H1 (cell line): ENCODE measurements at regions not wholly inside any gene's neighbourhood (a gene's known extent, or its start where the extent isn't known, plus 50 kb on each side); places are given as distances from the start of the nearest gene placed in this dataset.

Source experiments
- CTCF ChIA-PET: fragments of 300-600 bp; sonication (Branson Sonifier 250); formaldehyde crosslinking; loops from one replicate; lab custom pipeline; 2021; ENCODE audit not compliant: partially characterized antibody; lab: Charles Lee
- POLR2A ChIA-PET: fragments of 300-600 bp; sonication (Branson Sonifier 250); formaldehyde crosslinking; loops from one replicate; lab custom pipeline; 2021; ENCODE audit warnings: inconsistent platforms; ENCODE audit not compliant: partially characterized antibody; lab: Charles Lee
- DNase-seq, 2 experiments: peaks; one replicate each; pipeline versions ENCODE4 v3.0.0 to v3.0.0-alpha.2; 2010 to 2022; ENCODE audit warnings: low spot score in 2 of 2, low read depth in 1 of 2, mixed read lengths in 1 of 2
- FAIRE-seq: peaks from 2 replicates; lab custom pipeline; 2011; peaks lifted over from hg19 to GRCh38; lab: Jason Lieb, UNC
- H2AFZ ChIP-seq: 2 replicates; pipeline ENCODE4 v1.8.1; 2012; ENCODE audit warnings: low read length, inconsistent platforms
- H2AK5ac ChIP-seq: 2 replicates; pipeline ENCODE4 v1.6.1; 2013; ENCODE audit warnings: low read depth, low read length
- H2BK120ac ChIP-seq: replicated peaks from 2 replicates; pipeline ENCODE3; 2013; ENCODE audit warnings: low read depth, low read length, inconsistent platforms
- H2BK12ac ChIP-seq: 2 replicates; pipeline ENCODE4 v1.6.1; 2013; ENCODE audit warnings: low read depth, low read length
- H2BK15ac ChIP-seq: 2 replicates; pipeline ENCODE4 v1.6.1; 2013; ENCODE audit warnings: low read length
- H2BK20ac ChIP-seq: 2 replicates; pipeline ENCODE4 v1.6.1; 2013; ENCODE audit warnings: low read length
- H2BK5ac ChIP-seq: 2 replicates; pipeline ENCODE4 v1.6.1; 2013; ENCODE audit warnings: low read depth, low read length
- H3K14ac ChIP-seq: 2 replicates; pipeline ENCODE4 v1.6.1; 2013; ENCODE audit warnings: inconsistent platforms; ENCODE audit not compliant: insufficient read length
- H3K18ac ChIP-seq: 2 replicates; pipeline ENCODE4 v1.6.1; 2013; ENCODE audit warnings: low read length; ENCODE audit errors: extremely low read depth
- H3K23ac ChIP-seq: 2 replicates; pipeline ENCODE4 v1.6.1; 2013; ENCODE audit warnings: inconsistent platforms; ENCODE audit not compliant: insufficient read length
- H3K23me2 ChIP-seq: 2 replicates; pipeline ENCODE4 v1.6.1; 2013; ENCODE audit warnings: low read depth, low read length
- H3K27ac ChIP-seq: 2 replicates; pipeline ENCODE4 v1.6.1; 2011; ENCODE audit warnings: low read depth, low read length, inconsistent platforms
- H3K27me3 ChIP-seq, 4 experiments: replicated peaks in 1 of 4; 1 replicate in 1 of 4; 2 replicates in 3 of 4; pipeline versions ENCODE4 v1.6.1 to v1.8.1; 2011 to 2013; ENCODE audit warnings: low read length in 3 of 4, mild to moderate bottlenecking in 3 of 4, inconsistent platforms in 2 of 4, mixed read lengths in 2 of 4, moderate library complexity in 1 of 4; ENCODE audit not compliant: control insufficient read depth in 3 of 4, insufficient read depth in 3 of 4; ENCODE audit errors: extremely low read depth in 1 of 4
- H3K36me3 ChIP-seq, 4 experiments: 2 replicates each; pipeline versions ENCODE4 v1.6.1 to v1.8.1; 2011 to 2013; ENCODE audit warnings: mild to moderate bottlenecking in 4 of 4, low read length in 3 of 4, moderate library complexity in 2 of 4, control low read depth in 1 of 4, inconsistent platforms in 1 of 4; ENCODE audit not compliant: insufficient read depth in 4 of 4, control insufficient read depth in 2 of 4
- H3K4ac ChIP-seq: replicated peaks from 2 replicates; pipeline ENCODE3; 2013; ENCODE audit warnings: low read length, low read depth, mixed read lengths, inconsistent platforms; ENCODE audit not compliant: insufficient read length
- H3K4me1 ChIP-seq, 4 experiments: replicated peaks in 1 of 4; 1 replicate in 1 of 4; 2 replicates in 3 of 4; pipeline versions ENCODE4 v1.6.1 to v1.8.1; 2011 to 2013; ENCODE audit warnings: low read length in 3 of 4, inconsistent platforms in 2 of 4, mixed read lengths in 1 of 4; ENCODE audit not compliant: insufficient read depth in 4 of 4, control insufficient read depth in 3 of 4
- H3K4me2 ChIP-seq, 2 experiments: 2 replicates each; pipeline versions ENCODE4 v1.6.1 to v1.8.1; 2011 to 2013; ENCODE audit warnings: low read depth in 2 of 2, low read length in 2 of 2, control low read depth in 1 of 2, inconsistent platforms in 1 of 2, mild to moderate bottlenecking in 1 of 2; ENCODE audit not compliant: insufficient read depth in 1 of 2
- H3K4me3 ChIP-seq, 4 experiments: fragments of 200-600, 300-600 bp in 1 of 4; sonication (generic), shearing (Covaris generic), sonication (Bioruptor Twin) in 1 of 4; 2 replicates each; pipeline versions ENCODE4 v1.5.1 to v1.8.1; 2011 to 2016; ENCODE audit warnings: low read length in 4 of 4, low read depth in 3 of 4, control low read depth in 2 of 4, inconsistent platforms in 2 of 4, mild to moderate bottlenecking in 2 of 4, mixed read lengths in 1 of 4, moderate library complexity in 1 of 4; ENCODE audit not compliant: insufficient read depth in 2 of 4; ENCODE audit errors: extremely low read depth in 1 of 4
- H3K56ac ChIP-seq: replicated peaks from 2 replicates; pipeline ENCODE3; 2013; ENCODE audit warnings: low read depth, mild to moderate bottlenecking, mixed read lengths, low read length, inconsistent platforms; ENCODE audit not compliant: insufficient read length
- H3K79me1 ChIP-seq: 2 replicates; pipeline ENCODE4 v1.6.1; 2013; ENCODE audit warnings: low read depth, low read length, control low read depth
- H3K79me2 ChIP-seq, 2 experiments: 2 replicates each; pipeline versions ENCODE4 v1.6.1 to v1.8.1; 2012 to 2013; ENCODE audit warnings: low read length in 2 of 2, mild to moderate bottlenecking in 2 of 2, inconsistent platforms in 1 of 2; ENCODE audit not compliant: insufficient read depth in 2 of 2, control insufficient read depth in 1 of 2
- H3K9ac ChIP-seq, 4 experiments: replicated peaks in 1 of 4; 1 replicate in 1 of 4; 2 replicates in 3 of 4; pipeline versions ENCODE4 v1.6.1 to v1.8.1; 2011 to 2013; ENCODE audit warnings: low read depth in 3 of 4, low read length in 3 of 4, control low read depth in 2 of 4, mild to moderate bottlenecking in 2 of 4, moderate library complexity in 2 of 4, inconsistent platforms in 1 of 4; ENCODE audit errors: extremely low read depth in 1 of 4
- H3K9me3 ChIP-seq, 2 experiments: 2 replicates each; pipeline versions ENCODE4 v1.6.1 to v1.8.1; 2012 to 2013; ENCODE audit warnings: mild to moderate bottlenecking in 2 of 2, moderate library complexity in 2 of 2, control low read depth in 1 of 2, inconsistent platforms in 1 of 2, low read depth in 1 of 2, low read length in 1 of 2, mixed read lengths in 1 of 2; ENCODE audit not compliant: insufficient read depth in 2 of 2
- H4K20me1 ChIP-seq, 2 experiments: replicated peaks in 1 of 2; 2 replicates each; pipeline versions ENCODE3 to v1.8.1; 2011 to 2013; ENCODE audit warnings: inconsistent platforms in 2 of 2, low read length in 2 of 2, mild to moderate bottlenecking in 1 of 2; ENCODE audit not compliant: insufficient read depth in 2 of 2, control insufficient read depth in 1 of 2
- H4K5ac ChIP-seq: 2 replicates; pipeline ENCODE4 v1.6.1; 2013; ENCODE audit warnings: low read length, low read depth, mixed read lengths, inconsistent platforms; ENCODE audit not compliant: insufficient read length
- H4K8ac ChIP-seq: 2 replicates; pipeline ENCODE4 v1.8.0; 2013; ENCODE audit warnings: mild to moderate bottlenecking, moderate library complexity, low read length, inconsistent platforms; ENCODE audit not compliant: insufficient read depth; ENCODE audit errors: extremely low read depth
- H4K91ac ChIP-seq: replicated peaks from 2 replicates; pipeline ENCODE3; 2013; ENCODE audit warnings: low read length, mixed read lengths, inconsistent platforms; ENCODE audit not compliant: insufficient read length
- BCL11A ChIP-seq, 2 experiments: IDR thresholded peaks; one replicate each; pipeline ENCODE4 v1.6.1; 2011; ENCODE audit warnings: low read depth in 2 of 2, low read length in 2 of 2, mild to moderate bottlenecking in 2 of 2
- BRCA1 ChIP-seq: IDR thresholded peaks from 2 replicates; pipeline ENCODE4 v1.6.1; 2012; ENCODE audit warnings: low read depth, low read length, improper control_type of control experiment
- CEBPB ChIP-seq: IDR thresholded peaks from 2 replicates; pipeline ENCODE4 v1.6.1; 2012; ENCODE audit warnings: low read depth, low read length
- CTBP2 ChIP-seq: IDR thresholded peaks from 2 replicates; pipeline ENCODE4 v1.7.0; 2011; ENCODE audit warnings: borderline replicate concordance, mild to moderate bottlenecking, moderate library complexity, mixed read lengths, low read length; ENCODE audit not compliant: insufficient read depth, insufficient read length
- SAP30 ChIP-seq: fragments of 300-600 bp; sonication (generic); IDR thresholded peaks from 2 replicates; pipeline ENCODE4 v1.7.1; 2012; ENCODE audit warnings: low read length, moderate library complexity, mild to moderate bottlenecking, inconsistent platforms; ENCODE audit not compliant: insufficient read depth, insufficient replicate concordance
- SIRT6 ChIP-seq: IDR thresholded peaks from one replicate; pipeline ENCODE4 v1.7.1; 2012; ENCODE audit warnings: low read length, inconsistent platforms
- WGBS, 2 experiments: shearing (Covaris generic) in 1 of 2; methylation state at CpG; one replicate each; pipeline versions ENCODE4 v1.1.6 to v1.1.7; 2013 to 2015; ENCODE audit warnings: low lambda C conversion rate in 2 of 2, mixed read lengths in 2 of 2, inconsistent platforms in 1 of 2, low coverage in 1 of 2, missing lambda C conversion rate in 1 of 2; ENCODE audit not compliant: insufficient replicate concordance in 2 of 2, insufficient coverage in 1 of 2, insufficient read length in 1 of 2; ENCODE audit errors: extremely low coverage in 1 of 2, missing lambda C conversion rate in 1 of 2; 5-methylcytosine and 5-hydroxymethylcytosine counted together
- TF ChIP-seq, protein P1 (sequence below): IDR thresholded peaks from 2 replicates; pipeline ENCODE4 v1.6.1; 2012; ENCODE audit warnings: inconsistent platforms

DNA sequence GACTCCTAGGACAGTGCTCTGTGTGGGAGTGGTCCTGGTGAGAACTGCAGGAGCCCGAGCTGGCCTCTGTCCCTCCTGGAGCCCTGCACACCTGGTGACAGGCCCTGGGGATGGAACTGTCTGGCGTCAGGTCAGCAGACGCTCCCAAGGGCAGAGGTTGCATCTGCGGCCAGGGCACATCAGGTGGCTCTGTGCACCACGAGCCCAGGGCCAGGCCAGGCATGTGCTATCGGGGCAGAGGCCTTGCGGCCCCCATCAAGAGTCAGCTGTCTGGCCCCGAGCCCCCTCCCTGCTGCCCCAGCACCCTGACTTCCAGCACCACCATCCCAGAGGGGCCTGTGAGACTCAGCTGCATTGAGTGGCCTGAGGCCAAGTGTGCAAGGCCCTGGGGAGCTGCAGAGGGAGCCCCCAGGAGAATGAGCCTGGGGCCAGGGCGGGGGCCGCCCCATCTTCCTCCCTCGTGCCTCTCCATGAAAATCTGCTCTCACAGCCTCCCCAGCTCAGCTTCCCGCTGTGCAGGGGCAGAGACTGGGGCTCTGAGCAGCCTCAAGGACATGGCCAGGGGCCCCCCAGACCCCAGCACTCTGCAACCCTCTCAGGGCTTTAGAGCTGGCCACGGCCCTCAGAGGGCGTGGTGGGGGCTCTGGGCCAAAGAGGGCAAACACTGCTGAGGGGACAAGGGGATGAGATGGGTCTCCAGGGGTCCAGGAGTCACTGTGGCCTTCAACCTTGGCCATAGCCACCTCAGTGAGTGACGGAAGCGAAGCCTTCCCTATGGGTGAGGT lies 56.4 kb downstream of the RTL6 start:
- Histone ChIP-seq H2AFZ (no peak overlapping the region), H4K91ac (no peak overlapping the region), H2BK120ac (no peak overlapping the region), H2BK5ac (no peak overlapping the region), H3K9me3 (no peaks in the 10 kb centered on the region), H2BK12ac (no peak overlapping the region), H3K79me1 (no peaks in the 10 kb centered on the region), H3K23me2 (no peaks in the 10 kb centered on the region), H3K18ac (no peak overlapping the region), H2AK5ac (no peak overlapping the region), H3K56ac (no peak overlapping the region), H2BK20ac (no peak overlapping the region), H3K4me2 (no peak overlapping the region), H3K4me1 (no peaks in the 10 kb centered on the region; a peak in 2 of 7 replicates), H3K9ac (no peak overlapping the region), H3K36me3 (no peaks in the 10 kb centered on the region), H4K8ac (no peak overlapping the region), H4K20me1 (peaks cover 0 to 2% of the 10 kb centered on the region in 2 experiments), H3K27ac (no peak overlapping the region), H3K4me3 (no peak overlapping the region), H3K14ac (no peak overlapping the region), H3K27me3 (no peaks in the 10 kb centered on the region; a peak in 1 of 7 replicates), H2BK15ac (no peak overlapping the region), H3K23ac (no peak overlapping the region), H4K5ac (no peak overlapping the region), H3K4ac (no peak overlapping the region), H3K79me2 (no peaks in the 10 kb centered on the region)
- FAIRE-seq = no peak
- WGBS, 2 experiments = 80% methylated on average over 16 of the region's 16 CpGs; no CpG with 5 or more reads in 1 of the 2 experiments
- DNase-seq = no peak
- TF ChIP-seq SAP30 (no peak), BRCA1 (no peak), CEBPB (no peak), SIRT6 (no peak), BCL11A (IDR thresholded peaks at IDR 0.05; ENCODE audit: low read depth in 2 of 2, low read length in 2 of 2) (no peak), CTBP2 (no peak)
- TF ChIP-seq, protein P1, sequence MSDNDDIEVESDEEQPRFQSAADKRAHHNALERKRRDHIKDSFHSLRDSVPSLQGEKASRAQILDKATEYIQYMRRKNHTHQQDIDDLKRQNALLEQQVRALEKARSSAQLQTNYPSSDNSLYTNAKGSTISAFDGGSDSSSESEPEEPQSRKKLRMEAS = no peak
- CTCF ChIA-PET = interaction anchor here (0.8 to 1.7 kb wide), 5 partner anchors 12 to 185 kb away, joined by 3 to 5 read pairs (median 3); no protein-coding TSS in a partner anchor
- POLR2A ChIA-PET = no interaction called here
